GM12892 (cell line): ENCODE measurements at regions not wholly inside any gene's neighbourhood (a gene's known extent, or its start where the extent isn't known, plus 50 kb on each side); places are given as distances from the start of the nearest gene placed in this dataset.
"Not testable (repeated sequence)": the region's sequence is repeated elsewhere in the genome, so short reads cannot be mapped to it uniquely, and the experiment has no call there.

Experiments used
- DNase-seq: peaks from one replicate; pipeline ENCODE4 v3.0.0; 2011; ENCODE audit not compliant: insufficient read length
- FAIRE-seq: peaks from 2 replicates; lab custom pipeline; 2011; peaks lifted over from hg19 to GRCh38; lab: Jason Lieb, UNC
- POLR2A ChIP-seq: IDR thresholded peaks from 2 replicates; pipeline ENCODE4 v1.6.1; 2011; ENCODE audit warnings: low read depth, low read length, control low read depth
- POLR2AphosphoS5 ChIP-seq: IDR thresholded peaks from 2 replicates; pipeline ENCODE4 v1.6.1; 2011; ENCODE audit warnings: low read depth, low read length, control low read depth
- TAF1 ChIP-seq: IDR thresholded peaks from 2 replicates; pipeline ENCODE4 v1.6.1; 2011; ENCODE audit warnings: low read depth, mild to moderate bottlenecking, control low read depth, low read length, borderline replicate concordance

- FAIRE-seq, result no peak
- no peak for DNase-seq
- TF ChIP-seq TAF1 (no peak), POLR2A (no peak), POLR2AphosphoS5 (no peak)
Observed at GRCh38 chr2:224120986-224121385, 81.9 kb upstream of the SERPINE2 start.

GRCh38 chr2:224119846-224120245, 80.8 kb upstream of the SERPINE2 start:
- not testable (repeated sequence) for FAIRE-seq

GRCh38 chr2:224114428-224114827, 75.3 kb upstream of the SERPINE2 start:
- DNase-seq (no peak), FAIRE-seq (no peak)
- TF ChIP-seq POLR2AphosphoS5 (no peak), POLR2A (no peak), TAF1 (no peak)

More at GRCh38 chr2:224119846-224120245, 80.8 kb upstream of the SERPINE2 start:
- DNase-seq, result not testable (repeated sequence)

GRCh38 chr2:224113930-224114329, 74.8 kb upstream of the SERPINE2 start:
- FAIRE-seq, DNase-seq: not testable (repeated sequence)

GRCh38 chr2:224111576-224111975, 72.5 kb upstream of the SERPINE2 start:
- FAIRE-seq (no peak), DNase-seq (no peak)
- TF ChIP-seq POLR2A (no peak), POLR2AphosphoS5 (no peak), TAF1 (no peak)

- DNase-seq (no peak), FAIRE-seq (no peak)
- no peak for TF ChIP-seq TAF1
- no peak for TF ChIP-seq POLR2AphosphoS5
- no peak for TF ChIP-seq POLR2A
Observed at GRCh38 chr2:224110811-224111210, 71.7 kb upstream of the SERPINE2 start.

GRCh38 chr2:224109751-224110150, 70.7 kb upstream of the SERPINE2 start:
- no peak for FAIRE-seq
- no peak for DNase-seq
- TF ChIP-seq TAF1 (no peak), POLR2A (no peak), POLR2AphosphoS5 (no peak)

- DNase-seq (no peak), FAIRE-seq (no peak)
- no peak for TF ChIP-seq POLR2A
- no peak for TF ChIP-seq TAF1
- no peak for TF ChIP-seq POLR2AphosphoS5
Observed at GRCh38 chr2:224106794-224107193, 67.7 kb upstream of the SERPINE2 start.

- no peak for TF ChIP-seq TAF1
- TF ChIP-seq POLR2A, result no peak
- TF ChIP-seq POLR2AphosphoS5, result no peak
- FAIRE-seq (no peak), DNase-seq (no peak)
Observed at GRCh38 chr2:224104668-224105386, 65.7 kb upstream of the SERPINE2 start.

- FAIRE-seq, result no peak
Observed at GRCh38 chr2:224103651-224104050, 64.6 kb upstream of the SERPINE2 start.

GRCh38 chr2:224102991-224103390, 63.9 kb upstream of the SERPINE2 start:
- FAIRE-seq, result no peak
- TF ChIP-seq POLR2AphosphoS5, result no peak
- TF ChIP-seq POLR2A, result no peak
- TF ChIP-seq TAF1, result no peak
- DNase-seq, result no peak

More at GRCh38 chr2:224103651-224104050, 64.6 kb upstream of the SERPINE2 start:
- no peak for DNase-seq
- TF ChIP-seq TAF1 (no peak), POLR2AphosphoS5 (no peak), POLR2A (no peak)

- DNase-seq, result no peak
- TF ChIP-seq POLR2AphosphoS5 (no peak), POLR2A (no peak), TAF1 (no peak)
- FAIRE-seq, result no peak
Observed at GRCh38 chr2:224101820-224102630, 62.9 kb upstream of the SERPINE2 start.
